ENCODE measurements at regions not wholly inside any gene's neighbourhood (a gene's known extent, or its start where the extent isn't known, plus 50 kb on each side); places are given as distances from the start of the nearest gene placed in this dataset.

- Histone ChIP-seq H3K9me3 (ENCODE audit: low read length) (no peaks in the 10 kb centered on the region), H3K9me2 (ENCODE audit: insufficient read depth, low read length) (no peaks in the 10 kb centered on the region), H2AFZ (ENCODE audit: low read depth, low read length) (no peak overlapping the region), H3K27me3 (ENCODE audit: insufficient read depth, low read depth, low read length) (no peaks in the 10 kb centered on the region), H3K36me3 (ENCODE audit: insufficient read depth, low read length) (no peaks in the 10 kb centered on the region), H3K4me3 (ENCODE audit: low read length) (no peak overlapping the region), H3K27ac (ENCODE audit: low read length) (no peak overlapping the region), H3K79me2 (replicated peaks; ENCODE audit: insufficient read depth, low read length) (no peaks in the 10 kb centered on the region), H3K9ac (ENCODE audit: low read length) (no peak overlapping the region), H4K20me1 (ENCODE audit: insufficient read depth) (no peaks in the 10 kb centered on the region), H3K4me2 (ENCODE audit: low read length) (no peak overlapping the region), H3F3A (ENCODE audit: insufficient read depth, low read length, poor library complexity, severe bottlenecking) (no peaks in the 10 kb centered on the region)
- TF ChIP-seq EP300 (conservative IDR thresholded peaks at IDR 0.05; ENCODE audit: poor library complexity, severe bottlenecking) (no peak), CTCF (IDR thresholded peaks at IDR 0.05; ENCODE audit: poor library complexity, severe bottlenecking) (no peak), POLR2AphosphoS5 (IDR thresholded peaks at IDR 0.05) (no peak), TAF1 (IDR thresholded peaks at IDR 0.05; ENCODE audit: low read depth) (no peak), RAD21 (conservative IDR thresholded peaks at IDR 0.05) (no peak), EZH2 (IDR thresholded peaks at IDR 0.05; ENCODE audit: borderline replicate concordance, insufficient read depth, low read length, poor library complexity, severe bottlenecking) (no peak), MXI1 (conservative IDR thresholded peaks at IDR 0.05; ENCODE audit: poor library complexity, severe bottlenecking) (no peak), REST (IDR thresholded peaks at IDR 0.05; ENCODE audit: borderline replicate concordance) (no peak), SMC3 (conservative IDR thresholded peaks at IDR 0.05; ENCODE audit: poor library complexity) (no peak)
Observed at GRCh38 chr10:128375171-128375570, 248.9 kb upstream of the MKI67 start.

- Histone ChIP-seq H3K9me2 (ENCODE audit: insufficient read depth, low read length) (no peaks in the 10 kb centered on the region), H3K27me3 (ENCODE audit: insufficient read depth, low read depth, low read length) (no peaks in the 10 kb centered on the region), H3K9me3 (ENCODE audit: low read length) (no peaks in the 10 kb centered on the region), H3K4me3 (ENCODE audit: low read length) (no peak overlapping the region), H3F3A (ENCODE audit: insufficient read depth, low read length, poor library complexity, severe bottlenecking) (no peaks in the 10 kb centered on the region), H3K4me2 (ENCODE audit: low read length) (no peak overlapping the region), H2AFZ (ENCODE audit: low read depth, low read length) (no peak overlapping the region), H3K79me2 (replicated peaks; ENCODE audit: insufficient read depth, low read length) (no peaks in the 10 kb centered on the region), H3K36me3 (ENCODE audit: insufficient read depth, low read length) (no peaks in the 10 kb centered on the region), H3K9ac (ENCODE audit: low read length) (no peak overlapping the region), H4K20me1 (ENCODE audit: insufficient read depth) (no peaks in the 10 kb centered on the region), H3K27ac (ENCODE audit: low read length) (no peak overlapping the region)
- TF ChIP-seq RAD21 (conservative IDR thresholded peaks at IDR 0.05): no peak
Observed at GRCh38 chr10:128377364-128377987, 251.3 kb upstream of the MKI67 start.
